Lower lobe of right lung (tissue), 2 donors: ENCODE measurements at regions not wholly inside any gene's neighbourhood (a gene's known extent, or its start where the extent isn't known, plus 50 kb on each side); places are given as distances from the start of the nearest gene placed in this dataset.

Source experiments
- ATAC-seq, 2 donors: fragments of 200-7000 bp; cut with Tn5 transposase; one replicate each; pipeline ENCODE4 v1.9.1; 2020 to 2022; ENCODE audit warnings: mild to moderate bottlenecking in 2 of 2, moderate library complexity in 2 of 2
- DNase-seq: peaks from one replicate; pipeline ENCODE4 v3.0.0-alpha.2; 2020
- H3K27ac ChIP-seq: fragments of 200-600 bp; one replicate; pipeline ENCODE4 v1.8.0; 2022
- H3K27me3 ChIP-seq: fragments of 200-600 bp; one replicate; pipeline ENCODE4 v1.8.0; 2022; ENCODE audit warnings: low read depth
- H3K36me3 ChIP-seq: fragments of 200-600 bp; one replicate; pipeline ENCODE4 v1.8.0; 2022; ENCODE audit warnings: mild to moderate bottlenecking
- H3K4me1 ChIP-seq: fragments of 200-600 bp; one replicate; pipeline ENCODE4 v1.8.0; 2022
- H3K4me3 ChIP-seq: fragments of 200-600 bp; one replicate; pipeline ENCODE4 v1.8.0; 2022; ENCODE audit warnings: mild to moderate bottlenecking
- H3K9me3 ChIP-seq: fragments of 200-600 bp; one replicate; pipeline ENCODE4 v1.8.0; 2022
- CTCF ChIP-seq: fragments of 200-600 bp; IDR thresholded peaks from one replicate; pipeline ENCODE4 v1.8.0; 2022; ENCODE audit warnings: antibody characterized with exemption, mild to moderate bottlenecking
- intact Hi-C: fragments of 100-400 bp; cut with DNase I; formaldehyde crosslinking; loops from one replicate; pipeline ENCODE4 v1.11.0; 2022
- donor health status: DM: no; HTN: yes; CAD: no; lungs with severe emphysema.

- no peaks in the 10 kb centered on the region for H3K9me3 ChIP-seq
- no peaks in the 10 kb centered on the region for H3K4me1 ChIP-seq
- intact Hi-C loops: no loop called here
- H3K27me3 ChIP-seq: no peaks in the 10 kb centered on the region
- no peaks in the 10 kb centered on the region for H3K36me3 ChIP-seq
- ATAC-seq (no peak), DNase-seq (no peak)
- no peak overlapping the region for H3K27ac ChIP-seq
- no peak overlapping the region for H3K4me3 ChIP-seq
- TF ChIP-seq CTCF: no peak
These were observed 264.7 kb upstream of the AGA start for GRCh38 chr4:177706916-177707315.

- Histone ChIP-seq H3K27me3 (no peaks in the 10 kb centered on the region), H3K9me3 (no peaks in the 10 kb centered on the region), H3K36me3 (no peaks in the 10 kb centered on the region), H3K4me3 (no peak overlapping the region), H3K27ac (no peak overlapping the region), H3K4me1 (no peaks in the 10 kb centered on the region)
- ATAC-seq (no peak), DNase-seq (no peak)
- TF ChIP-seq CTCF: no peak
- intact Hi-C loops: no loop called here
These were observed 271.2 kb upstream of the AGA start for GRCh38 chr4:177713454-177713853.

- intact Hi-C loops: no loop called here
- DNase-seq (no peak), ATAC-seq (no peak)
- Histone ChIP-seq H3K27ac (no peak overlapping the region), H3K27me3 (no peaks in the 10 kb centered on the region), H3K9me3 (no peaks in the 10 kb centered on the region), H3K4me1 (no peaks in the 10 kb centered on the region), H3K36me3 (no peaks in the 10 kb centered on the region), H3K4me3 (no peak overlapping the region)
- no peak for TF ChIP-seq CTCF
These were observed 275.2 kb upstream of the AGA start for GRCh38 chr4:177717407-177717806.

- intact Hi-C loops: no loop called here
- no peak for ATAC-seq
- H3K27me3 ChIP-seq: no peaks in the 10 kb centered on the region
These were observed 276.3 kb upstream of the AGA start for GRCh38 chr4:177718514-177718913.

GRCh38 chr4:177726111-177726510 lies 283.9 kb upstream of the AGA start:
- DNase-seq (no peak), ATAC-seq (no peak)
- Histone ChIP-seq H3K9me3 (no peaks in the 10 kb centered on the region), H3K4me1 (no peaks in the 10 kb centered on the region), H3K27ac (no peak overlapping the region), H3K36me3 (no peaks in the 10 kb centered on the region), H3K27me3 (no peaks in the 10 kb centered on the region), H3K4me3 (no peak overlapping the region)
- intact Hi-C loops: no loop called here
- no peak for TF ChIP-seq CTCF

More at GRCh38 chr4:177718514-177718913, 276.3 kb upstream of the AGA start:
- Histone ChIP-seq H3K4me1 (no peaks in the 10 kb centered on the region), H3K36me3 (no peaks in the 10 kb centered on the region), H3K4me3 (no peak overlapping the region), H3K9me3 (no peaks in the 10 kb centered on the region), H3K27ac (no peak overlapping the region)
- DNase-seq: no peak
- TF ChIP-seq CTCF: no peak
